A673 (cell line): ENCODE measurements at regions not wholly inside any gene's neighbourhood (a gene's known extent, or its start where the extent isn't known, plus 50 kb on each side); places are given as distances from the start of the nearest gene placed in this dataset.

Experiments
- CTCF ChIP-seq: fragments of 300-800, 200-600 bp; sonication (generic); conservative IDR thresholded peaks from 2 replicates; pipeline ENCODE4 v1.5.1; 2017; ENCODE audit warnings: low read depth, mild to moderate bottlenecking, antibody characterized with exemption, low read length, moderate library complexity, mixed read lengths
- EZH2 ChIP-seq: fragments of 200-600 bp; sonication (generic); IDR thresholded peaks from 2 replicates; pipeline ENCODE4 v1.6.1; 2017; ENCODE audit warnings: borderline replicate concordance, low read depth, mild to moderate bottlenecking, mixed read lengths, antibody characterized with exemption, low read length; ENCODE audit not compliant: poor library complexity, severe bottlenecking

GRCh38 chr10:111175787-111176186 is 99.0 kb downstream of the ADRA2A start:
- TF ChIP-seq CTCF = no peak
- no peak for TF ChIP-seq EZH2
